GM18861 (cell line): ENCODE measurements at regions not wholly inside any gene's neighbourhood (a gene's known extent, or its start where the extent isn't known, plus 50 kb on each side); places are given as distances from the start of the nearest gene placed in this dataset.
"Not testable (repeated sequence)": the region's sequence is repeated elsewhere in the genome, so short reads cannot be mapped to it uniquely, and the experiment has no call there.

Source experiments
- ATAC-seq: cut with Tn5 transposase; IDR thresholded peaks from one replicate; pipeline ENCODE4 v1.9.1; 2021; ENCODE audit not compliant: unreplicated experiment

- no peak for ATAC-seq
Observed at GRCh38 chr13:110010404-110011138, 224.2 kb upstream of the IRS2 start.

- no peak for ATAC-seq
Observed at GRCh38 chr13:110008816-110009215, 222.4 kb upstream of the IRS2 start.

DNA sequence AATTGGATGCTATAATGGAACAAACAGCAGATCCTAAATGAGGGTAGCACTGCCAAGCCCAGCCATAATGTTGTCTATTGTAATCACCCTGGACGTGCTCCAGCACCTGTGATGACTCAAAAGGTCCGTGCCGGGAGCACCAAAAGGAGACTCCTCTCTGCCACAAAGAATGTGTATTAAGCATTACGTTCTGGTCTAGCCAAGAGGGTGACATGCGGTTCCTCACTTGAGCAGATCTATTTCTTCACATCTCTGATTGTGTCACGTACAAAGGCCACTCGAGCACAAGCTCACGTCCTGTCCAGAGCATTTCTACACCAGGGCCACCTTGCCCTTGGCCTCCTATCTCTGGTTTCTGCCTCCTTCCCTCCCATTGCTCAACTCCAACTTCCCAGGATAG, 219.9 kb upstream of the IRS2 start:
- ATAC-seq = no peak

GRCh38 chr13:110005563-110005962, 219.2 kb upstream of the IRS2 start:
- ATAC-seq = no peak

DNA sequence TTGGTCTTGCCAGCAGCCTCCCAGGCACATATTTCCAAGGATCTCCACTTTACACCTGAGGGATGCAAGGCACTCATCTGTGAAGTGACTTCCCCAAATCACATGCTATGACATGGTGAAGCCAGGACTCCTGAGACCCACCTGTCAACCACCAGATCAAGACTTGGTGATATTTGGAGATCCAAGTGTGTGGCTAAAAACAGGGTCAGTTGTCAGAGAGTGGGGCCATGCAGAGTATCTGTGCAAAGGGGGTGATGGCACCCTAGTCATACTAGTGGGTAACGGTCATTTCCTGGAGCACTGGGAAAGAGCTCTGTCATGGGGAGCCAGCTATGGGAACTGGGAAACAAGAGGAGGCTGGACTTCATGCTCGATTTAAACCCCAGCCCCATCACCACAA, 218.4 kb upstream of the IRS2 start:
- no peak for ATAC-seq

GRCh38 chr13:110001670-110002275, 215.4 kb upstream of the IRS2 start:
- ATAC-seq = no peak

- no peak for ATAC-seq
Observed at GRCh38 chr13:110000534-110001345, 214.4 kb upstream of the IRS2 start.

- no peak for ATAC-seq
Observed at GRCh38 chr13:109999659-110000533, 213.5 kb upstream of the IRS2 start.

- no peak for ATAC-seq
Observed at GRCh38 chr13:109998684-109999533, 212.5 kb upstream of the IRS2 start.

DNA sequence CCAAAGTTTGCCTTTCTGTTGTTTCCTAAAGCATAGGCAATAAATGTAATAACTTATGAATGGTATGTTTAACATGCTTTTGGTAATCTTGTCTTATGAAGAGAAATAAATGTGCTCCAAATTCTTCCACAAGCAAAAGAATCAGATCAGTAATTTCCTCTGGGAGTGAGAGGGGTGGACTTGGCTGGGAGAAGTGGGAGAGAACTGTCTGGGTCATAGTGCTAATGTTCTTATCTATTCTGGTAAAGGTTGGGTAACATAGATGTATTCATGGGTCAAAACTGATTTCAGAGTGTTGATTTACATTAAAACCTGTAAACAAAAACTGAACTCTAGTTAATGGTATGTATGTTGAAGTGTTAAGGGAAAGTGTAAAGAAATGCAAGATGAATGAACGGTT, 211.7 kb upstream of the IRS2 start:
- ATAC-seq = no peak

- ATAC-seq = not testable (repeated sequence)
Observed at GRCh38 chr13:109997056-109997595, 210.7 kb upstream of the IRS2 start.

DNA sequence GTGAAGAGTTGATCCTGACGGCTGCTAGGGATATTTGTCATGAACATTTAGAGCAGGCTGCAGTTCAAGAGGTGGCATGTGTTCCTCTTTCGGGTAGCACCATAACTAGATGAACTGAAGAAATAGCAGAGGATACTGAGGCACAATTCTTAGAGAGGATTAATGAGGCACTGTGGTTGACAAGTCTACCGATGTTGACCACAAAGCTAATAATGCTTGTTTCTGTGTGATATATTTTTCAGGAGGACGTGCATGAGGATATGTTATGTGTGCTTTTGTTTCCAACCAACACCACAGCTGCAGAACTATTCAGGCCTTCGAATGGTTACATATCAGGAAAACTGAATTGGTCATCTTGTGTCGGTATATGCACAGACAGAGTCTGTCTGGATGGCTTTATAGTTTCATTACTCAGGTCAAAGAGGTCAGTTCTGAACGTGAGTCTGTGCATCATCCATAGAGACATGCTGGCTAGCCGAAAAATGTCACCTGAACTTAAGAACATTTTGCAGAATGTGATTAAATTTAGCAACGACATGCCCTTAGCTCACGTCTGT, 210.1 kb upstream of the IRS2 start:
- ATAC-seq = no peak

- ATAC-seq = no peak
Observed at GRCh38 chr13:109995578-109995977, 209.2 kb upstream of the IRS2 start.

- no peak for ATAC-seq
Observed at GRCh38 chr13:109990296-109990695, 203.9 kb upstream of the IRS2 start.

- ATAC-seq = no peak
Observed at GRCh38 chr13:109989686-109990085, 203.3 kb upstream of the IRS2 start.

DNA sequence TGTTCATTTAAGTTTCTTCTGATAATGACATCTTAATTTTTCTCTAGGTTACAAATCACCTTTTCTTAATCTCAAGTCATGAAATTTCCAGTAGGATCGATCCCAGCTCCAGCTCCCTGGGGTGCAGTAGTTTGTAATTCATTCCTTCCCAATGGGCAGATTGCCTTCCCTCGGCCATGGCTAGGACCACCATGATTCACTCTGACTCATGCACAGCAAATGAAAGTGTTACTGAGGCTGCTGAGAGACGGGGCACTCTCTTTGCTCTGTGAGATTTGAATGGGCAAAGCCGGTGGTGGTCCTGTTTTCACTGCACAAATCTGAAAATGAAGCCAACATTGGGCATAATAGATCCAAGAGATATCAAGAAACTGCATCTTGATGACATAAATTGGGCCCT, 202.8 kb upstream of the IRS2 start:
- no peak for ATAC-seq

DNA sequence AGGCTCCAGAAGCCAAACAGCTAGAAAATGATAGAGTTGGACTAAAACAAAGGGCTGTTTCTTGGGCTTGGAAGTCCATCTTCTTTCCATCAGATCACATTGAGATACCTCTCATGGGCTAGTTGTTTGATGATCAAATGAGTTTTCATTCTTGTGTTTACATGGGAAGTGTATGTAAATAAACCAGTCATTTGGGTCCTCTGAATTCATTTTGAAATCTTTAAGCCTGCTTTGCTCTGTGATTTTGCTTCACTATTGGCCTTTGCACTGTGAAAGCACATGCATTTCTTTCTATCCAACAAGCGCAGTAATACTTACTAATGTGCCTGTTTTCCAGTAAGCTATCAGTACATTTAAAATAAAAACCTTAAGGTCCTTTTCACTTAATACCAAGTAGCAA, 200.5 kb upstream of the IRS2 start:
- ATAC-seq = no peak

- no peak for ATAC-seq
Observed at GRCh38 chr13:109985871-109986450, 199.6 kb upstream of the IRS2 start.

DNA sequence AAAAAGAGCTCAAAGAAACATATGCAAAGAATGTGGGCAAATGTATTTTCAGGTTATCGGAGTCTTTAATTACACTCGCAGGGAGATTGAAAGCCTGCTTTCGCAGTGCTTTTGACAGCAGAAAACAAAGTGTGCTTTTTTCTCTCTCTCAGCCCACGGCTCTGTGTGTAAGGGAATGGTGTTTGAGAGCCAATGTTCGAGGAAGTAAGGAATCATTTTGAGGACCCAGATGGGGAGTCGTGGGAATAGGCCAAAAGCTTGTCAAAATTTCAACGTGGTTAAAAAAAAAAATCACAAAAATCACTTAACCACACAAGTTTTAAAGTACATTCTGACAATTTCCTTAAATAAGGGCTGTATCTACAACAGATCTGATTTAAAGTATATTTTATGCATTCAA, 197.1 kb upstream of the IRS2 start:
- no peak for ATAC-seq
